ENCODE measurements at regions not wholly inside any gene's neighbourhood (a gene's known extent, or its start where the extent isn't known, plus 50 kb on each side); places are given as distances from the start of the nearest gene placed in this dataset.

GRCh38 chr3:30437171-30437601 lies 169.2 kb upstream of the TGFBR2 start:
- H3K9me3 ChIP-seq (ENCODE audit: insufficient read depth, low read depth, low read length), result no peaks in the 10 kb centered on the region
- no peak overlapping the region for H3K4me3 ChIP-seq (ENCODE audit: low read length, poor library complexity, severe bottlenecking)
- no peak for TF ChIP-seq EZH2phosphoT487 (IDR thresholded peaks at IDR 0.05; ENCODE audit: borderline replicate concordance)
- TF ChIP-seq CTCF (conservative IDR thresholded peaks at IDR 0.05; ENCODE audit: low read length), result no peak
- H3K4me1 ChIP-seq (ENCODE audit: insufficient read depth, low read length, poor library complexity, severe bottlenecking), result peaks cover 31% of the 10 kb centered on the region
- no peaks in the 10 kb centered on the region for H3K36me3 ChIP-seq (ENCODE audit: insufficient read depth, low read length)
- no peaks in the 10 kb centered on the region for H3K9me2 ChIP-seq (replicated peaks; ENCODE audit: low read depth, low read length)
- peak overlapping the region; percentile 84 for H3K4me2 ChIP-seq (ENCODE audit: low read depth, low read length, poor library complexity, severe bottlenecking)
- peak overlapping the region; percentile 66 for H3K9ac ChIP-seq (ENCODE audit: low read depth, low read length, poor library complexity, severe bottlenecking)
- peaks cover 6% of the 10 kb centered on the region; the same call in 1 of the 2 replicates for H3F3A ChIP-seq (ENCODE audit: low read depth)
- H3K79me2 ChIP-seq (ENCODE audit: insufficient read depth, low read length), result no peaks in the 10 kb centered on the region
- H4K20me1 ChIP-seq (ENCODE audit: insufficient read depth, low read length, poor library complexity, severe bottlenecking), result no peaks in the 10 kb centered on the region
- no peak overlapping the region for H2AFZ ChIP-seq (ENCODE audit: low read length)
- no peaks in the 10 kb centered on the region for H3K27me3 ChIP-seq (ENCODE audit: insufficient read depth, low read length, poor library complexity, severe bottlenecking)

- H3K4me2 ChIP-seq (ENCODE audit: low read depth, low read length, poor library complexity, severe bottlenecking), result no peak overlapping the region
These were observed 168.3 kb upstream of the TGFBR2 start for GRCh38 chr3:30438126-30438525.

GRCh38 chr3:30439451-30440053 lies 166.8 kb upstream of the TGFBR2 start:
- Histone ChIP-seq H3K9ac (ENCODE audit: low read depth, low read length, poor library complexity, severe bottlenecking) (no peak overlapping the region), H3K36me3 (ENCODE audit: insufficient read depth, low read length) (no peaks in the 10 kb centered on the region), H3K4me3 (ENCODE audit: low read length, poor library complexity, severe bottlenecking) (no peak overlapping the region), H4K20me1 (ENCODE audit: insufficient read depth, low read length, poor library complexity, severe bottlenecking) (no peaks in the 10 kb centered on the region), H3K27me3 (ENCODE audit: insufficient read depth, low read length, poor library complexity, severe bottlenecking) (peaks cover 8% of the 10 kb centered on the region), H3K79me2 (ENCODE audit: insufficient read depth, low read length) (no peaks in the 10 kb centered on the region), H3F3A (ENCODE audit: low read depth) (0 out of 2 replicates have a peak, but pooled peaks cover 4% of the 10 kb centered on the region), H3K4me1 (ENCODE audit: insufficient read depth, low read length, poor library complexity, severe bottlenecking) (peaks cover 25% of the 10 kb centered on the region), H3K4me2 (ENCODE audit: low read depth, low read length, poor library complexity, severe bottlenecking) (no peak overlapping the region), H2AFZ (ENCODE audit: low read length) (no peak overlapping the region), H3K9me3 (ENCODE audit: insufficient read depth, low read depth, low read length) (no peaks in the 10 kb centered on the region), H3K9me2 (replicated peaks; ENCODE audit: low read depth, low read length) (no peaks in the 10 kb centered on the region)
- no peak for TF ChIP-seq CTCF (conservative IDR thresholded peaks at IDR 0.05; ENCODE audit: low read length)

More at GRCh38 chr3:30438126-30438525, 168.3 kb upstream of the TGFBR2 start:
- Histone ChIP-seq H3K4me3 (ENCODE audit: low read length, poor library complexity, severe bottlenecking) (no peak overlapping the region), H3K79me2 (ENCODE audit: insufficient read depth, low read length) (no peaks in the 10 kb centered on the region), H3F3A (ENCODE audit: low read depth) (peaks cover 6% of the 10 kb centered on the region; the same call in 1 of the 2 replicates), H3K9me2 (replicated peaks; ENCODE audit: low read depth, low read length) (no peaks in the 10 kb centered on the region), H2AFZ (ENCODE audit: low read length) (no peak overlapping the region), H3K36me3 (ENCODE audit: insufficient read depth, low read length) (no peaks in the 10 kb centered on the region), H4K20me1 (ENCODE audit: insufficient read depth, low read length, poor library complexity, severe bottlenecking) (no peaks in the 10 kb centered on the region), H3K9ac (ENCODE audit: low read depth, low read length, poor library complexity, severe bottlenecking) (no peak overlapping the region), H3K9me3 (ENCODE audit: insufficient read depth, low read depth, low read length) (no peaks in the 10 kb centered on the region), H3K27me3 (ENCODE audit: insufficient read depth, low read length, poor library complexity, severe bottlenecking) (peaks cover 8% of the 10 kb centered on the region), H3K4me1 (ENCODE audit: insufficient read depth, low read length, poor library complexity, severe bottlenecking) (peaks cover 31% of the 10 kb centered on the region)
- no peak for TF ChIP-seq CTCF (conservative IDR thresholded peaks at IDR 0.05; ENCODE audit: low read length)
- no peak for TF ChIP-seq EZH2phosphoT487 (IDR thresholded peaks at IDR 0.05; ENCODE audit: borderline replicate concordance)
